Body of pancreas (tissue), 4 donors: ENCODE measurements at regions not wholly inside any gene's neighbourhood (a gene's known extent, or its start where the extent isn't known, plus 50 kb on each side); places are given as distances from the start of the nearest gene placed in this dataset.

Experiments used
- POLR2A ChIP-seq, 3 donors: fragments of 450-650 bp; IDR thresholded peaks; one replicate each; pipeline ENCODE4 v1.6.1; 2016; ENCODE audit warnings: antibody characterized with exemption in 3 of 3, mild to moderate bottlenecking in 2 of 3
- TF ChIP-seq, protein P1 (sequence below), 7 experiments: fragments of 450-650 bp in 4 of 7; fragments of 200-600 bp in 3 of 7; sonication (generic) in 3 of 7; IDR thresholded peaks; one replicate each; pipeline ENCODE4 v1.5.1; 2016 to 2019; ENCODE audit warnings: antibody characterized with exemption in 7 of 7

DNA sequence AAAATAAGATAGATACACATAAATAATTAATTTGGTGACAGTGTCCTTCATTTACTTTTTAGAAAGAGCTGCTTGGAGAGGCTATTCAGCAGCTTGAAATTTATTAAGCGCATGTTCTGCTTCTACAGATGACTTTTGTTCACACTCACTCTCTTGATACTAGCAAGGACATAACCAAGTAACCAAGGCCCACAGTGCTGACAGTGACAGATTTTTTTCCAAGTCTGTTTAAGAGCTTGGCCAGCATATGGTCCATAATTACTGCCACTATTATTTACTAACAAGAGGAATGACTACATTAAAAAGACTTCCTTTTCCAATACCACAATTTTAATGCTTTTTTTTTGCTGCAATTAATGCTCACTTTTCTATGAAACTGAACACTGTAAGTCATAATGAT is 673.7 kb upstream of the MIR17HG start:
- TF ChIP-seq, protein P1, sequence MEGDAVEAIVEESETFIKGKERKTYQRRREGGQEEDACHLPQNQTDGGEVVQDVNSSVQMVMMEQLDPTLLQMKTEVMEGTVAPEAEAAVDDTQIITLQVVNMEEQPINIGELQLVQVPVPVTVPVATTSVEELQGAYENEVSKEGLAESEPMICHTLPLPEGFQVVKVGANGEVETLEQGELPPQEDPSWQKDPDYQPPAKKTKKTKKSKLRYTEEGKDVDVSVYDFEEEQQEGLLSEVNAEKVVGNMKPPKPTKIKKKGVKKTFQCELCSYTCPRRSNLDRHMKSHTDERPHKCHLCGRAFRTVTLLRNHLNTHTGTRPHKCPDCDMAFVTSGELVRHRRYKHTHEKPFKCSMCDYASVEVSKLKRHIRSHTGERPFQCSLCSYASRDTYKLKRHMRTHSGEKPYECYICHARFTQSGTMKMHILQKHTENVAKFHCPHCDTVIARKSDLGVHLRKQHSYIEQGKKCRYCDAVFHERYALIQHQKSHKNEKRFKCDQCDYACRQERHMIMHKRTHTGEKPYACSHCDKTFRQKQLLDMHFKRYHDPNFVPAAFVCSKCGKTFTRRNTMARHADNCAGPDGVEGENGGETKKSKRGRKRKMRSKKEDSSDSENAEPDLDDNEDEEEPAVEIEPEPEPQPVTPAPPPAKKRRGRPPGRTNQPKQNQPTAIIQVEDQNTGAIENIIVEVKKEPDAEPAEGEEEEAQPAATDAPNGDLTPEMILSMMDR (IDR thresholded peaks at IDR 0.05), result no peak
- TF ChIP-seq POLR2A (IDR thresholded peaks at IDR 0.05), result no peak
